Smooth muscle cell (in vitro differentiated cells): ENCODE measurements at regions not wholly inside any gene's neighbourhood (a gene's known extent, or its start where the extent isn't known, plus 50 kb on each side); places are given as distances from the start of the nearest gene placed in this dataset.

Experiments used
- DNase-seq: peaks from one replicate; lab custom pipeline; 2025; ENCODE audit not compliant: unreplicated experiment; lab: John Stamatoyannopoulos, UW
- H2AFZ ChIP-seq: fragments of 200-600 bp; sonication (generic); 2 replicates; pipeline ENCODE4 v1.6.0; 2016; ENCODE audit warnings: antibody characterized with exemption, low read depth, mild to moderate bottlenecking
- H3F3A ChIP-seq: fragments of 200-600 bp; sonication (generic); 2 replicates; pipeline ENCODE4 v1.6.0; 2017; ENCODE audit warnings: antibody characterized with exemption, low read depth
- H3K27ac ChIP-seq: fragments of 200-600 bp; sonication (generic); 2 replicates; pipeline ENCODE4 v1.5.1; 2016; ENCODE audit warnings: low read depth, mild to moderate bottlenecking
- H3K27me3 ChIP-seq: fragments of 200-600 bp; sonication (generic); 2 replicates; pipeline ENCODE4 v1.6.1; 2016; ENCODE audit warnings: low read depth, mild to moderate bottlenecking
- H3K36me3 ChIP-seq: fragments of 200-600 bp; sonication (generic); 2 replicates; pipeline ENCODE4 v1.5.1; 2016; ENCODE audit warnings: low read depth
- H3K4me1 ChIP-seq: fragments of 200-600 bp; sonication (generic); 2 replicates; pipeline ENCODE4 v1.5.1; 2016; ENCODE audit warnings: low read depth
- H3K4me2 ChIP-seq: fragments of 200-600 bp; sonication (generic); 2 replicates; pipeline ENCODE4 v1.6.0; 2016; ENCODE audit warnings: mild to moderate bottlenecking
- H3K4me3 ChIP-seq: fragments of 200-600 bp; sonication (generic); 2 replicates; pipeline ENCODE4 v1.5.1; 2016; ENCODE audit warnings: mild to moderate bottlenecking
- H3K79me2 ChIP-seq: fragments of 200-600 bp; sonication (generic); 2 replicates; pipeline ENCODE4 v1.6.0; 2016; ENCODE audit warnings: low read depth, mild to moderate bottlenecking
- H3K9ac ChIP-seq: fragments of 200-600 bp; sonication (generic); 2 replicates; pipeline ENCODE4 v1.6.0; 2016; ENCODE audit warnings: low read depth
- H3K9me3 ChIP-seq: fragments of 200-600 bp; sonication (generic); replicated peaks from 2 replicates; pipeline ENCODE4 v1.5.1; 2016; ENCODE audit warnings: low read depth
- H4K20me1 ChIP-seq: fragments of 200-600 bp; sonication (generic); 2 replicates; pipeline ENCODE4 v1.6.0; 2016; ENCODE audit warnings: low read depth
- CTCF ChIP-seq: fragments of 200-600 bp; sonication (generic); IDR thresholded peaks from 2 replicates; pipeline ENCODE4 v1.5.1; 2017; ENCODE audit warnings: borderline replicate concordance, mild to moderate bottlenecking, antibody characterized with exemption; ENCODE audit not compliant: insufficient read depth, poor library complexity, severe bottlenecking
- WGBS: methylation state at CpG from one replicate; pipeline ENCODE4 v1.1.7; 2016; ENCODE audit warnings: low lambda C conversion rate; 5-methylcytosine and 5-hydroxymethylcytosine counted together

GRCh38 chr9:121563425-121563824 is 63.8 kb upstream of the GGTA1 start:
- Histone ChIP-seq H3K9me3 (no peaks in the 10 kb centered on the region), H3K4me3 (no peak overlapping the region), H4K20me1 (no peaks in the 10 kb centered on the region), H3K27ac (no peak overlapping the region), H3F3A (peaks cover 12% of the 10 kb centered on the region), H3K36me3 (no peaks in the 10 kb centered on the region), H2AFZ (no peak overlapping the region), H3K9ac (no peak overlapping the region), H3K4me1 (peaks cover 24% of the 10 kb centered on the region), H3K4me2 (no peak overlapping the region), H3K79me2 (no peaks in the 10 kb centered on the region), H3K27me3 (no peaks in the 10 kb centered on the region)
- WGBS, result 97% methylated on average over 8 of the region's 8 CpGs
- DNase-seq, result no peak
- no peak for TF ChIP-seq CTCF

- Histone ChIP-seq H2AFZ (no peak overlapping the region), H3K9ac (no peak overlapping the region), H3K79me2 (no peaks in the 10 kb centered on the region), H3K27ac (no peak overlapping the region), H3K4me2 (no peak overlapping the region), H3K9me3 (no peaks in the 10 kb centered on the region), H3K4me1 (peaks cover 21% of the 10 kb centered on the region), H3F3A (peaks cover 16% of the 10 kb centered on the region), H4K20me1 (no peaks in the 10 kb centered on the region), H3K27me3 (no peaks in the 10 kb centered on the region), H3K36me3 (no peaks in the 10 kb centered on the region), H3K4me3 (no peak overlapping the region)
- 96% methylated on average over 7 of the region's 7 CpGs for WGBS
- TF ChIP-seq CTCF, result no peak
- no peak for DNase-seq
These were observed 64.3 kb upstream of the GGTA1 start for GRCh38 chr9:121563881-121564460.

- H3K4me3 ChIP-seq, result no peak overlapping the region
- H2AFZ ChIP-seq, result no peak overlapping the region
- H4K20me1 ChIP-seq, result no peaks in the 10 kb centered on the region
- H3F3A ChIP-seq, result peaks cover 16% of the 10 kb centered on the region
- no peak for TF ChIP-seq CTCF
- no peaks in the 10 kb centered on the region for H3K36me3 ChIP-seq
- H3K27ac ChIP-seq, result no peak overlapping the region
- H3K9ac ChIP-seq, result no peak overlapping the region
- 81% methylated on average over 11 of the region's 11 CpGs for WGBS
- H3K4me1 ChIP-seq, result peaks cover 21% of the 10 kb centered on the region
- H3K4me2 ChIP-seq, result no peak overlapping the region
- H3K79me2 ChIP-seq, result no peaks in the 10 kb centered on the region
- no peaks in the 10 kb centered on the region for H3K27me3 ChIP-seq
- H3K9me3 ChIP-seq, result no peaks in the 10 kb centered on the region
- DNase-seq, result no peak
These were observed 65.0 kb upstream of the GGTA1 start for GRCh38 chr9:121564504-121565260.
